C1 segment of cervical spinal cord (tissue), 14 donors: ENCODE measurements at regions not wholly inside any gene's neighbourhood (a gene's known extent, or its start where the extent isn't known, plus 50 kb on each side); places are given as distances from the start of the nearest gene placed in this dataset.
"Not testable (repeated sequence)": the region's sequence is repeated elsewhere in the genome, so short reads cannot be mapped to it uniquely, and the experiment has no call there.

Experiments
- DNase-seq, 14 donors: peaks; one replicate each; lab custom pipeline; 2025; lab: John Stamatoyannopoulos, UW

DNA sequence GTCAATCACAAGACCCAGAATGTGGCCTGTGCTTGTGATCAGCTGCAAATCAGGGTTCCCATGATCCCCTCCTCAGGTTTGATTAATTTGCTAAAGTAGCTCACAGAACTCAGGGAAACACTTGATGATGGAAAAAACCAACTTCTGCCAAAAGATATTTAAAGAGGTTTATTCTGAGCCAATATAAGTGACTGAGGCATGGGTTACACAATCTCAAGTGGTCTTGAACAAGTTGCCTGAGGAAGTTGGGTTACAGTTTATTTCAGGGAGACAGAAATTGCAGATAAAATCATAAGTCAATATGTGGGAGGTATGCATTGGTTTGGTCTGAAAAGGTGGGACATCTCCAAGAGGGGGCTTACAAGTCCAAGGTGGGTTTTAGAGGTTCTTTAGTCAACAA lies 243.1 kb downstream of the S1PR1 start:
- DNase-seq, result no peak

DNA sequence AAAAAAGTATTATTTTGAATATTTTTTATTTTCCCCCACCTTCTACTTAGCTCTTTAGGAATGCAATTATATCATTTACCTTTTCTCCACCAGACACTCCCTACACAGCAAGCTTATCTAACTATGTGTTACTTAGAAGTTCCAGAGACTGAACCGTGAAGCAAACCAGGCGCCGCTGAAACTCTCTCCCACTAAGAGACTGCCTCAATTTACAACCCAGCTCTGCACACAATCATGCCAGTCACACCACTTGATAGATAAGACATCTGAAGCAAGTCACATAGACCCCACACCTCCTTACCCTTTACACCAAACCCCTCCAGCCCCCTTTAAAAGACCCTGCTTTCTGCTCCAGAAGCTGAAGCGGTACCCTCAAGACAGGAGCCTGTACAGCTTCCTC lies 245.5 kb downstream of the S1PR1 start:
- DNase-seq, result no peak

DNA sequence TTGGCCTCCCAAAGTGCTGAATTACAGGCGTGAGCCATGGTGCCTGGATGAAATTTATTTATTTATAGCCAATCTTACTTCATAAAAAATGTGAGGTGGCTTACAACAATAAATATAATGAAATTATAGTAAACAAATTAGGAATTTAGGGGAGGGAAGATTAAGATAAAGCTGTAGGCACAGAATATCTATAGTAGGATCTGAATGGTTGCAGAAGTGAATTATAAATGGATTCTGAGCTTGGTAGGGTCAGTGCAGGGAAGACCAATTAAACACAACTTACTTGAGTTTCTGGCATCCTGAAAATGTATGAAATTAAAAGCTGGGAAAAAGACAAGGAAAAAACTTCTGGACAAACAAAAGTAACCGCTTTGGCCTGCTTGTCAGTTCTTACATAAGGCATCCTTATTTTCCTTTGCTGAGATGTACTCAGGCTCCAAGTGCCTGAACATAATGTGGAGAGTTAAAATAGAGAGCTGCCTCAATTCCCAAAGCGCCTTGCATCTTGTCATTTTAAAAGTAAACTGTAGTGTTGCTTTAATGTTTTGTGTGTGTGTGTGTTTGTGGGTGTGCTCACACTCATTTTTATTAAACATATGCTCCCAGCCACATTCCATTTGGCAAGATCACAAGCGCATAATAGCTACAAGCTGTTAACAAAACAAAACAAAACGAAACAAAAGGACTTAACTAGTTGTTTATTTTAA lies 247.3 kb downstream of the S1PR1 start:
- DNase-seq, result no peak

DNA sequence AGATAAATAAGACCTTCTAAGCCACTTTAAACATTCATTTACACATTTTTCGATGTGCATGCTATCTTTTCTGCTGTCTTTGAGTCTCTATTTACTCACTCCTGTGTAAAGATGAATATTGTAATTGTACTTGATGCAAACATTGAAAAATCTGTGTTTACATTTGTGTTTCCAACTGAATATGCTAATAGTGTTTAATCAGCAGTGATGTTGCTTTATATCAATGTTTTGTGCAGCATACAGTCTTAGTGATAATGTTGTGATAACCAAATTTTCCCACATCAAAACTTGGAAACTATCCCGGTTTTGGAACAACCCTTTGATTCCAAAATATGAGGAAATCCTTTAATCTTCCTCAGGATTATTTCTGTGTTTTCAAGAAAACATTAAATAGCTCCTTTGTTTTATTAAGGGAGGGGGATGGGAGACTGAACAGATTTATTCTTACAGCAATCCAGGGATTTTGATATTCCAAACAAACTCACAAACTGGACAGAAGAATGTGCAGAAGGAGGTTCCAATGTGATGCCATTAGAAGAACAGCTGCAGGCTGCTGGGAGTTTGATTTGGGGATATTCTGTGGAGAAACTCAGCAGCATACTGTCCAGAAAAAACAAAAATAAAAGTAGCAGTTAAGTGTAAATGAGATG lies 248.0 kb downstream of the S1PR1 start:
- no peak for DNase-seq

DNA sequence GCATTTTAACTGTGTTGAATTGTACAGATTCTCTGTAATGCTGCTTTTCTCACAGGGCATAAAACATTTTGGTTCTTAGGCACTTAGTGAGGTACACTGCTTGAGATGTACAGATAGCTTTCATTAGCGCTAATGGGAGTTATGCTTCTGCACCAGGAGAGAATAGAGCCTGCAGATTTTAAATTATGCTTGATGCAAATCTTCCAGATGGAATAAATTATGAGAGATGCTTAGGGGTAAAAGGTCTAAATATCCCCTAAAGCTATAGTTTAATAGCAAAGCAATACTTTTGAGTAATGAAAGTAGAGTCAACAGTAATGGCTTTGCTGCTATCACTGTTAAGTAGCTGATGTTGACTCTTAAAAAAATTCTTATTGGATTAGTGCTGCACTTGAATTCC lies 248.9 kb downstream of the S1PR1 start:
- no peak for DNase-seq

DNA sequence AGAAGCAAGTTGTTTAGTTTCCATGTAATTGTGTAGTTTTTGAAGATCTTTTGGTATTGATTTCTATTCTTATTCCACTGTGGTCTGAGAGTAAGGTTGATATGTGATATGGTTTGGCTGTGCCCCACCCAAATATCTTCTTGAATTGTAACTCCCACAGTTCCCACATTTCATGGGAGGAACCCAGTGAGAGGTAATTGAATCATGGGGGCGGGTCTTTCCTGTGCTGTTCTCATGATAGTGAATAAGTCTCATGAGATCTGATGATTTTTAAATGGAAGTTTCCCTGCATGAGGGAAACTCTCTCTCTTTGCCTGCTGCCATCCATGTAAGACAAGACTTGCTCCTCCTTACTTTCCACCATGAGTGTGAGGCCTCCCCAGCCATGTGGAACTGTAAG lies 255.3 kb downstream of the S1PR1 start:
- not testable (repeated sequence) for DNase-seq

DNA sequence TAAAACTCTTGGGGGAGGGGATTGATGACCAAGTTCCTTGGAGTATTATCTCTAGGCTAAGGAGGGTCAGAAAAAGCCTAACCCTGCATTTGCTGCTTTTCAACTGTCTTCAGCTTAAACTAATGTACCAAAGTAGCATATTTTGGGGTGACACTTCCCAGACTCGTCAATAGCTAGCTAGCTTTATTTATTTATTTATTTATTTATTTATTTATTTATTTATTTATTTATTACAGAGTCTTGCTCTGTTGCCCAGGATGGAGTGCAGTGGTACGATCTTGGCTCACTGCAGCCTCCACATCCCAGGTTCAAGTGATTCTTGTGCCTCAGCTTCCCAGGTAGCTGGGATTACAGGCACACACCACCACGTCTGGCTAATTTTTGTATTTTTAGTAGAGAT lies 257.1 kb downstream of the S1PR1 start:
- not testable (repeated sequence) for DNase-seq

DNA sequence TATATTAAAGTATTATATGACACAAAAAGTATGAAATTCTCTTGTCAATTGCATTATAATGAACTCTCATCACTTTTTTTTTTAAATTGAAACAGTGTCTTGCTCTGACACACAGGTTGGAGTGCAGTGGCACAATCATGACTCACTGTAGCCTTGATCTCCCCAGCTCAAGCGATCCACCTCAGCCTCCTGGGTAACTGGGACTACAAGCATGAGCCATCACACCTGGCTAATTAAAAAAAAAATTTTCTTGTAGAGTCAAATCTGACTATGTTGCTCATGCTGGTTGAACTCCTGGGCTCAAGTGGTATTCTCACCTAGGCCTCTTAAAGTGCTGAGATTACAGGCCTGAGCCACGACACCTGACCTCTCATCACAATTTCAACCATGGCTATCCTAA lies 259.3 kb downstream of the S1PR1 start:
- no peak for DNase-seq

DNA sequence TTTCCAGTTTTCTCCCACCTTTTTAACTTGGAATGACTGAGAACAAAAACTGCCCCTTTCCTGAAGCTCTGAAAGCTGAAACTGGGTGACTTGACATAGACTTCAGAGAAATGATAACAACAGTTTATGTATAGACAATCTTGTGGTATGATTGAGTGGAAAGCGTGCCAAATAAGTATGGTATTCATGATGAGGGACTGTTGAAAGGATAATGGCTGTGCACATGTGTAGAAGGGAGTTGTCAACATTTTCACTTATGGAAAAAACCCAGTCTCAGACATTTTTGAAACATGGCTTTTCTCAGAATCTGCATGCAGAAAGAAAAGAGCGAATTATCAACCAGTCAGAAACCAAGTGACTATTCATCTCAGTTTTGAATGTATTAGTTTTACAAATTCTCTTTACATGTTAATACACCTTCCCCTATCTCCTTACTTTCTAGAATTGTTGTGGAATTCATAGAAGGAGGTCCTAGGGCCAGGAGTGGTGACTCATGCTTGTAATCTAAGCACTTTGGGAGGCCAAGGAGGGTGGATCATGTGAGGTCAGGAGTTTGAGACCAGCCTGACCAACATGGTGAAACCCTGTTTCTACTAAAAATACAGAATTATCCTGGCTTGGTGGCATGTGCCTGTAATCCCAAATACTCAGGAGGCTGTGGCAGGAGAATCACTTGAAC lies 261.2 kb downstream of the S1PR1 start:
- DNase-seq, result no peak

DNA sequence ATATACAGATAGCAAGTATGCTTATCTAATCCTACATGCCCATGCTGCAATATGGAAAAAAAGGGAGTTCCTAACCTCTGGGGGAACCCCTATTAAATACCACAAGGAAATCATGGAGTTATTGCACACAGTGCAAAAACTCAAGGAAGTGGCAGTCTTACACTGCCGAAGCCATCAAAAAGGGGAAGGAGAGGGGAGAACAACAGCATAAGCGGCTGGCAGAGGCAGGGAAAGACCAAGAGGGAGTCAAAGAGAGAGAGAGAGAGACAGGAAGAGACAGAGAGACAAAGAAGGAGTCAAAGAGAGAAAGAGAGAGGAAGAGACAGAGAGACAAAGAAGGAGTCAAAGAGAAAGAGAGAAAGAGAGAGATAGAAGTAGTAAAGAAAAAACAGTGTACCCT lies 267.3 kb downstream of the S1PR1 start:
- not testable (repeated sequence) for DNase-seq

DNA sequence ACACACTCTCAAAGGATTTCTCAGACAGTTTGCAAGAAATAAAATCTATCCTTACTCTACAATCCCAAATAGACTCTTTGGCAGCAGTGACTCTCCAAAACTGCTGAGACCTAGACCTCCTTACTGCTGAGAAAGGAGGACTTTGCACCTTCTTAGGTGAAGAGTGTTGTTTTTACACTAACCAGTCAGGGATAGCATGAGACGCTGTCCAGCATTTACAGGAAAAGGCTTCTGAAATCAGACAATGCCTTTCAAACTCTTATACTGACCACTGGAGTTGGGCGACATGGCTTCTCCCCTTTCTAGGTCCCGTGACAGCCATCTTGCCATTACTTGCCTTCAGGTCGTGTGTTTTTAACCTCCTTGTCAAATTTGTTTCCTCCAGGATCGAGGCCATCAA lies 268.4 kb downstream of the S1PR1 start:
- DNase-seq, result not testable (repeated sequence)

DNA sequence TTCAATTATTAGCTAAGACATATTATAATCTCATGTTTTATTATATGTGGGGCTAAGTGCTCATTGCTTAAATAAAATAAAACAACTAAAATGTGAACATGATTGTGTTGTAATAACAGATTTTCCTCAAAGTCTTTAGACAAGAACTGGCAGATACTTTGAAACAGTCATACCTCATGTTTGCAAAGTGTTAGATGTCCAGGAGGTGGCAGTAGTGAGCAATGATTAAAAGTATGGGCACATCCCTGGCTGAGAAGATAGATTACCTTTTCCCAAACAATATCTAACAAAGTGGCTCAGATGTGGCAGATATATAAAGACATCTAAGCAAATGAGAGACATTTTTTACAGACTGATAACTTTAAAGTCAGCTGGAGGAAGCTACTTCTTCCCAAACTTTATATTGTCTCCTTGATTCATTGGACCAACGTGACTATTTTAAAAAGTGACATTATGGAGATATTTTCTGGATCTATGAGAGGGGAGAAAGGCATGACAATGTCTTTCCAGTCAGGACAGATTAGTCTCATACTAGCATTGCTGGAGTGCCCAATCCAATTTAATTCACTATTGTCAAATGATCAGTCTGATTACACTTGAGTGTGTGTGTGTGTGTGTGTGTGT lies 269.8 kb downstream of the S1PR1 start:
- peak in 1 of 14 donors; percentile 3 for DNase-seq

DNA sequence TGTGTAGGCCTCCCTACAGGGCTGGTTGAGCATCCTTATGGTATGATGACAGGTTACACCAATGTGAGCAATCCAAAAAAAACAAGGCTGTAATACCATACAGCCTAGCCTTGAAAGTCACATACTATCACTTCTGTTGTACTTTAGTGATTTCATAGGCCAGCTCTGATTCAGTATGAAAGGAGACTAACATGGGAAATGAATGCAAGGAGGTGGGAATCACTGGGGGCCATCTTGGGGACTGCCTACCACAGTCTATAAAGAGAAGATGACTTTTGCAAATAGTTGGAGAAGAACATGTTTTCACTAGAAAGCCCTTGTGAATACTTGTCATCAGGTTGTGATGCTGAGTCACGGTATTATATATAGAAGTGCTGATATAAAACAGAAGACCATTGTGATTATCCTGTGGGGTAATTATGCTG lies 270.7 kb downstream of the S1PR1 start:
- no peak for DNase-seq

DNA sequence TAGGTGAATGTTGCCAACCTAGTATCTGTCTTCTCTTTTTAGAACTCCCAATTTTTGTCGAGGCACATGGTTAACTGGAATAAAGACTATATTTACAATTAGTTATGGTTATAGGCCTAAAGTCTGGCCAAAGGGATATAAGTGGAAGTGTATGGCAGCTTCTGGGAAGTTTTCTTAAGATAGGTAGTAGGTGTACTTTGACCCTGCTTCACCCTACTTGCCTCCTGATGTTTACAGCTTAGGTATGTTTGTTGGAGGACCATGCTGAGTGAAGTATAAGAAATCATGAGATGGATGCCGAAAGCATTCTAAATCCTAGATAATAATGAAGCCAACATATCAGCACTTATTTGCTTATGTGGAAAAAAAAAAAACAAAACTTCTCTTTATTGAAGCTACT lies 272.1 kb downstream of the S1PR1 start:
- DNase-seq, result no peak

DNA sequence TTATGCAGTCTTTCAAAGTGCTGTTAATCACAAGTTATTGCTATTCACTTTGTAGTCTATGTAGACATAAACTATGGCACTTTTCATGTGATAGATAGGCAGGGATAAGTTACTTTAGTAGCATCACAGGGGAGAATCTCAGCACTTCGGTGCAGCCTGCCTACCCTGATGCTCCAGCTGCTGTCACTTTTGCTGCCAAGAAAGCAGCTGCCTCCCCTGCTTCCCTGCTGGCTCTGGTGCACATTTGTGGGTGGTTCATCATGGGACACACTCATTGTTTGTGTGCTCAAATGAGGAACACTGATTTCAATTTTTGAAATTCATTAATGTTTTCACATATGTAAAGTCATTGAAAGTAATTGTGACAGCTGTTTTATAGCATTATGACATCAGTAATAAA lies 272.6 kb downstream of the S1PR1 start:
- peak in 1 of 14 donors; percentile 18 for DNase-seq

DNA sequence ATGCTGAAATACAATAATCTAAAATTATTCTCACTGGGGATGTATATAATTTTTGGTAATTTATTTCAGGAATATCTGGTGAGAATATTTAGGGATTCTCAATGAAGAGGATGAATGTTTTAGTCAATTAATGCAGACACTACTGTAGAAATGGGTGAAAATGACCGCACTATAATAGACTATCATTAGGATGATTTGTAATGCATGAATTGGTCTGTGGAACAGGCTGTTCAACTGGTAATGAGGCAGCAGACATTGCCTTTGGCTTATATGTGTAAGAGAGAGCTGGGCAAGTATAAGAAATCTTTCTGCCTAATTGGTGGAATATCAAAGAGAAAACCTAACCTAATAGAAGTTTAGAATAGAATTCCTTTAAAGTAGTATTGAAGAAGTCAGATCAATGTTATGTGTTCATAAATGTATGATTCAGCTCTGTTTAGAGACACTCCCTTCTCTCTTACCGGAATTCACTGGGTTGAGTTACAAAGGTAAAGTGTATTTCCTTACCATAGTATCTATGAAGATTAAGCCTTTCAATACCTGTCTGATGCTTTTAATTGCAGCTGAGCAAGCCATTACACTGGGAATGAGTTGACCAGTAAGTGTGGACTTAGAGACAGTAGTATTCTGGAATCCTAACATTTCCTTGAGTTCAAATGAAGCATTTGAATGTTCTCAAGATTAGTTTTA lies 274.5 kb downstream of the S1PR1 start:
- DNase-seq, result no peak

DNA sequence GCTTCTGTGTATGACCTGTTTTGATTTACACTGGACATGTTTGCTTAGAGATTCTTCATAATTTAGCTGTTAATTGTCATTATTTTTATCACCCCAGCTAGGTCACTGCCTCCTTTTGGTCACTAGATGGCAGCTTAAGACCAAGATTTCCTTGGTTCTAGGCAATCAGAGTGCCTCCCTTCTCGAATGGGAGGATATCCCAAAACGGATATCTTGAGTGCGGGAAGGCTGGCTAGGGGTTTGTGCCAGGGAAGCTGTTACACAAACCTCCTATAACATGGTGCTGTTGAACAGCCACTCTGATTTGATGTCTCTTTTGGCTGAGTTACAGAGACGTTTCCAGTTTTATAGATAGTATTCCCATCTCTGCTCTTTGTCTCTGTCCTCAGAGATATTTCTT lies 283.5 kb downstream of the S1PR1 start:
- peak in 1 of 14 donors; percentile 7 for DNase-seq

DNA sequence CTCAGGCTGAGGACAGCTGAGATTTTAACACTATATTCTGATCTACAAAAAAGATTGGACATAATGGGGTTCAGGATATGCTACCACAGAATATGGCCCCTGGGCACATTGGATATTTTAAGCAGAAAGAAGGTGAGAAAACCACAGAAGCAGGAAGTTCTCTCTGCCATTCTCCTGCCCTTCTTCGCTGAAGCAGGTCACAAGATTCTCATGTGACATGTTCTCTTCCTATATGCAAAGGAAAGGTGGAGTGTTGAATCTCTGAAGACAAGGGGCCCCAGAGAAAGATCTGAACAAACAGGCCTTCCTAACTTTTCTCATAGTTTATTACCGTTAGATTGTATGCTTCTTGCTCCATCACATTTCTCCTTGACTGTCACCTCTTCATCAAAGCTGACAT lies 285.7 kb downstream of the S1PR1 start:
- no peak for DNase-seq

DNA sequence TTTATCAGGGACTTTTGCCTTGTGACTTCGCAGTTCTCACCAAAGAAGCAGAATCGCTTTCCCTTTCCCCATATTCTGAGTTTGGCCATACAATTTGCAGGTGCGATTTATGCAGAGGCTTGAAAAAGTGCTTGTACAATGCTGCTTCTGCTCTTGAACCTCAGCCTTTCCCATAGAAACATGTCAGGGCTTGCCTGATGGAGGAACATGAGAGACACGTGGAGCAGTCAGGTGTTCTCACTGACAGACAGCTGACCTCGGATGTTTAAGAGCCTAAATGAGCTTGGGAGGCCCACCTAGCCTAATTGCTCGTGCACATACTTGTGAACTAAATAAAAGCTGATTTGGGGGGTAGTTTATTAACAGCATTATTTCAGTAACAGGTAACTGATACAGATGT lies 290.0 kb downstream of the S1PR1 start:
- no peak for DNase-seq

DNA sequence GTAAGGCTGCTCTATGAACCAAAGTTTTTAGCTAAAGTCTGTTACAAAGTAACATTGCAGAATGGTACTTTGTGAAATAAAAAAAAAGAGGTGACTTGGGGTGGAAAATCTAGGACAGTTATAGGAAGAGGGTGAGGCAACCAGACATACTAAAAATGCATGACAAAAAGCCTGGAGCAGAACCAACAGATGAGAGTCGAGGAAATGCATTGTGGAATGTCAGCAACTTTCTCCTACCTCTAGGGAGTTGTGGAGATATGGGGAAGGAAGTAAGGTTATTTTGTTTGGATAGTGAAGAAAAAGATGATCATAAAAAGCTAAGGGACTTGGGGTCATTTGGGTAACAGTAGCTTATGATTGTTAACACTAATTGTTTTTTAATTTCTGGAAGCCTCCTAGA lies 295.6 kb downstream of the S1PR1 start:
- no peak for DNase-seq

DNA sequence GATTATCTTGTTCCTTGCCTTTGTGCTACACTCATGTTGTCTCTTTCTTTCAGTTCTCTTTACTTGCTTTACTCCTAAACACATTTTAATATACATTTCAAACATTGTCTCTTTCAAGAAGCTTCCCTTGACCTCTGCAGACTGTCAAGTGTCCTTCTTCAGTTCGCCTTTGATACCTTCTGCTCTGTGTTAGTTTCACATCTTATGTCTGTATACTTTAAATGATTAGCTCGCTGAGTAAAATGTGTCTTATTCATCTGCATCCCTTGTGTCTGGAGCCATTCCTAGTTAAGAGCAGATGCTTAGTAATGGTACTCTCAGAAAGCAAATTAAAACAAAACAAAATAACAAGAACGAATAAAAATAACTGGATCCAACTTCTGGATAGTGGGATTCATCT lies 303.3 kb downstream of the S1PR1 start:
- DNase-seq, result no peak

DNA sequence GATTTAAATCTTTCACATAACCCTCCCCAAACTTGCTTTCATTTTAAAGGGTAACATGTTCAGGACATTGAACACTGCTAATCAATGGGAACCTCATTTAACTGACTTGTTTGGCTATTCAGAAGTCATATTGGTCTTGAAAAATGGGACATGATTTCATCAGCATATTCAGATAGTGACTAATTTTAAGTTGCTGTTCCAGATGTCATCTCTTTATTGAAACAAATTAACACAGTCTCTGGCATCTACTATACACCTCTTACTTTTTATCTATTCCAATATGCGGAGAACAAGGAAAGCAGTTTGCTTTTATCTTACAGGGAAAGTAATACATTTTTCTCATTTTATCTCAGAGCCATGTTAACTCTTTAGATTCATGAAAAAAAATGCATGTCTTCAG lies 310.1 kb downstream of the S1PR1 start:
- no peak for DNase-seq
